Spleen (tissue), 11 donors: ENCODE measurements at regions not wholly inside any gene's neighbourhood (a gene's known extent, or its start where the extent isn't known, plus 50 kb on each side); places are given as distances from the start of the nearest gene placed in this dataset.

Source experiments
- DNase-seq: peaks from one replicate; pipeline ENCODE4 v3.0.0-alpha.2; 2020
- H3K27ac ChIP-seq, 8 donors: fragments of 200-600 bp; sonication (generic) in 7 of 8; 1 replicate in 4 of 8; 2 replicates in 4 of 8; pipeline versions ENCODE4 v1.5.0 to v1.8.0; 2016 to 2021; ENCODE audit warnings: inconsistent platforms in 4 of 8, mild to moderate bottlenecking in 4 of 8, moderate library complexity in 1 of 8
- H3K27me3 ChIP-seq, 7 donors: fragments of 200-600 bp; sonication (generic) in 6 of 7; replicated peaks in 1 of 7; 1 replicate in 4 of 7; 2 replicates in 3 of 7; pipeline versions ENCODE4 v1.5.0 to v1.8.0; 2016 to 2021; ENCODE audit warnings: inconsistent platforms in 3 of 7, mild to moderate bottlenecking in 1 of 7
- H3K36me3 ChIP-seq, 6 donors: fragments of 200-600 bp; sonication (generic) in 5 of 6; 1 replicate in 4 of 6; 2 replicates in 2 of 6; pipeline versions ENCODE4 v1.5.0 to v1.8.0; 2016 to 2021; ENCODE audit warnings: inconsistent platforms in 2 of 6
- H3K4me1 ChIP-seq, 6 donors: fragments of 200-600 bp; sonication (generic) in 5 of 6; 1 replicate in 3 of 6; 2 replicates in 3 of 6; pipeline versions ENCODE4 v1.5.0 to v1.8.0; 2016 to 2021; ENCODE audit warnings: inconsistent platforms in 3 of 6
- H3K4me3 ChIP-seq, 8 donors: fragments of 200-600 bp; sonication (generic) in 7 of 8; 1 replicate in 4 of 8; 2 replicates in 4 of 8; pipeline versions ENCODE4 v1.5.0 to v1.8.0; 2016 to 2021; ENCODE audit warnings: inconsistent platforms in 4 of 8, mild to moderate bottlenecking in 4 of 8, moderate library complexity in 2 of 8
- H3K9me3 ChIP-seq, 8 donors: fragments of 200-600 bp; sonication (generic) in 7 of 8; 1 replicate in 4 of 8; 2 replicates in 4 of 8; pipeline versions ENCODE4 v1.5.0 to v1.8.0; 2016 to 2021; ENCODE audit warnings: inconsistent platforms in 4 of 8
- POLR2A ChIP-seq, 3 donors: fragments of 450-650 bp; IDR thresholded peaks; one replicate each; pipeline ENCODE4 v1.5.1; 2017; ENCODE audit warnings: antibody characterized with exemption in 3 of 3, mild to moderate bottlenecking in 1 of 3
- POLR2AphosphoS5 ChIP-seq, 3 donors: sonication (generic); formaldehyde crosslinking; IDR thresholded peaks; one replicate each; pipeline ENCODE4 v1.5.1; 2017; ENCODE audit warnings: antibody characterized with exemption in 3 of 3
- WGBS, 5 donors: extraction: QIAGEN DNeasy Blood & Tissue Kit in 3 of 5; methylation state at CpG; one replicate each; pipeline versions ENCODE4 v1.1.5 to v1.1.7; 2013 to 2018; 5-methylcytosine and 5-hydroxymethylcytosine counted together
- intact Hi-C: fragments of 100-400 bp; cut with DNase I; formaldehyde crosslinking; loops from one replicate; pipeline ENCODE4 v1.15.0; 2023; ENCODE audit warnings: low total_unique reads
- TF ChIP-seq, protein P1 (sequence below), 11 experiments: fragments of 200-600 bp in 7 of 11; fragments of 450-650 bp in 4 of 11; sonication (generic) in 4 of 11; IDR thresholded peaks in 8 of 11; conservative IDR thresholded peaks in 3 of 11; 1 replicate in 7 of 11; 2 replicates in 4 of 11; pipeline versions ENCODE4 v1.4.0 to v1.8.0; 2016 to 2021; ENCODE audit warnings: antibody characterized with exemption in 11 of 11, inconsistent platforms in 4 of 11, mild to moderate bottlenecking in 1 of 11
- donor health status: healthy with polysubstance abuse.
- donor health status: DM: no; HTN: no; CAD: no; lungs with moderate emphysema.
- donor health status: DM: no; HTN: no; CAD: no.
- donor health status: Bipolar disorder and iron deficiency.
- donor health status: healthy.
- donor health status: DM: no; HTN: no; CAD: no.
- donor health status: DM: yes; HTN: yes; CAD: no.

- H3K4me3 ChIP-seq = no peak overlapping the region
- H3K27ac ChIP-seq = no peak overlapping the region
- intact Hi-C loops = no loop called here
- DNase-seq = no peak
- no peaks in the 10 kb centered on the region for H3K4me1 ChIP-seq
- no peak for TF ChIP-seq POLR2A (IDR thresholded peaks at IDR 0.05)
- TF ChIP-seq POLR2AphosphoS5 (IDR thresholded peaks at IDR 0.05) = no peak
- TF ChIP-seq, protein P1, sequence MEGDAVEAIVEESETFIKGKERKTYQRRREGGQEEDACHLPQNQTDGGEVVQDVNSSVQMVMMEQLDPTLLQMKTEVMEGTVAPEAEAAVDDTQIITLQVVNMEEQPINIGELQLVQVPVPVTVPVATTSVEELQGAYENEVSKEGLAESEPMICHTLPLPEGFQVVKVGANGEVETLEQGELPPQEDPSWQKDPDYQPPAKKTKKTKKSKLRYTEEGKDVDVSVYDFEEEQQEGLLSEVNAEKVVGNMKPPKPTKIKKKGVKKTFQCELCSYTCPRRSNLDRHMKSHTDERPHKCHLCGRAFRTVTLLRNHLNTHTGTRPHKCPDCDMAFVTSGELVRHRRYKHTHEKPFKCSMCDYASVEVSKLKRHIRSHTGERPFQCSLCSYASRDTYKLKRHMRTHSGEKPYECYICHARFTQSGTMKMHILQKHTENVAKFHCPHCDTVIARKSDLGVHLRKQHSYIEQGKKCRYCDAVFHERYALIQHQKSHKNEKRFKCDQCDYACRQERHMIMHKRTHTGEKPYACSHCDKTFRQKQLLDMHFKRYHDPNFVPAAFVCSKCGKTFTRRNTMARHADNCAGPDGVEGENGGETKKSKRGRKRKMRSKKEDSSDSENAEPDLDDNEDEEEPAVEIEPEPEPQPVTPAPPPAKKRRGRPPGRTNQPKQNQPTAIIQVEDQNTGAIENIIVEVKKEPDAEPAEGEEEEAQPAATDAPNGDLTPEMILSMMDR (IDR thresholded peaks at IDR 0.05 in 8 of 11, conservative IDR thresholded peaks at IDR 0.05 in 3 of 11) = no peak
- no peaks in the 10 kb centered on the region for H3K27me3 ChIP-seq
- H3K9me3 ChIP-seq = no peaks in the 10 kb centered on the region
- H3K36me3 ChIP-seq = no peaks in the 10 kb centered on the region
These were observed 463.5 kb upstream of the TGFBR2 start for GRCh38 chr3:30142946-30143345.

DNA sequence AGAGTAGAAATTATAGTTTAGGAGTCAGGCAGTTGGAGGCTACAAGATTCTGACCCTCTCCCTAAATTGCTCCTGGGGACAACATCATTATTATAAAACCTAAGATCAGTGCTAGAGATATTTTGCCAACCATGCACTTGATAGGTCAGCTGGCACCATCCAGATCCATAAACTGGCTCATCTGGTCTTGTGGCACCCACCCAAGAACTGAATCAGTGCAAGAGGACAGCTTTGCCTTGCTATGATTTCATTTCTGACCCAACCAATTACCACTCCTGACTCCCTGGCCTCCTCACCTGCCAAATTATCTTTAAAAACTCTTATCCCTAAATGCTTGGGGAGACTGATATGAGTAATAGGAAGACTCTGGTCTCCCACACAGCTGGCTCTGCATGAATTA lies 461.1 kb upstream of the TGFBR2 start:
- TF ChIP-seq POLR2AphosphoS5 (IDR thresholded peaks at IDR 0.05) (no peak), POLR2A (IDR thresholded peaks at IDR 0.05) (no peak)
- TF ChIP-seq, protein P1 (IDR thresholded peaks at IDR 0.05 in 8 of 11, conservative IDR thresholded peaks at IDR 0.05 in 3 of 11) = no peak
- Histone ChIP-seq H3K4me1 (no peaks in the 10 kb centered on the region), H3K4me3 (no peak overlapping the region), H3K27me3 (no peaks in the 10 kb centered on the region), H3K27ac (no peak overlapping the region), H3K36me3 (no peaks in the 10 kb centered on the region), H3K9me3 (no peaks in the 10 kb centered on the region)
- no peak for DNase-seq
- intact Hi-C loops = no loop called here

GRCh38 chr3:30146978-30147377 lies 459.4 kb upstream of the TGFBR2 start:
- H3K9me3 ChIP-seq = no peaks in the 10 kb centered on the region
- no peaks in the 10 kb centered on the region for H3K4me1 ChIP-seq
- H3K4me3 ChIP-seq = no peak overlapping the region
- no peaks in the 10 kb centered on the region for H3K36me3 ChIP-seq
- no peak for DNase-seq
- intact Hi-C loops = no loop called here
- no peaks in the 10 kb centered on the region for H3K27me3 ChIP-seq
- H3K27ac ChIP-seq = no peak overlapping the region
- TF ChIP-seq POLR2AphosphoS5 (IDR thresholded peaks at IDR 0.05) (no peak), POLR2A (IDR thresholded peaks at IDR 0.05) (no peak)
- TF ChIP-seq, protein P1 (IDR thresholded peaks at IDR 0.05 in 8 of 11, conservative IDR thresholded peaks at IDR 0.05 in 3 of 11) = no peak

DNA sequence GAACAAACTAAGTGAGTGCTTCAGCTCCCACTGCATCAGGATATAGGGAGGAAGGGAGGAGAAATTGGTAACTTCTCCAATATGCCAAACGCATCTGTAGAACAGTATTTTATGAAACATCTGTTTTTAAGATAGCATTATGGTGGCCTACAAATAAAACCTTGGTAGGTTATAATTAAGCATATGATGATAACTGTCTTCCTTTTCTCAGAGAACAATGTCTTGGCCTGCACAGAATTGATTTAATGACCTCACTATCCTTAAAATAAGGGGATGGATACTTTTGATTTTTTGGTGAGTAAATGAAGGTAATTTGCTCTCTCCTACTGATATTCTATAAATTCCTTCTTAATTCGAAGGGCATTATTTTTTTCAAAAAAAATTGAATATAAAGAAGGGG lies 451.5 kb upstream of the TGFBR2 start:
- Histone ChIP-seq H3K27ac (no peak overlapping the region), H3K4me3 (no peak overlapping the region), H3K4me1 (peaks cover 0 to 11% (median 0%) of the 10 kb centered on the region in 6 donors), H3K36me3 (no peaks in the 10 kb centered on the region), H3K27me3 (no peaks in the 10 kb centered on the region), H3K9me3 (no peaks in the 10 kb centered on the region)
- intact Hi-C loops = no loop called here
- no peak for DNase-seq
- no peak for TF ChIP-seq POLR2AphosphoS5 (IDR thresholded peaks at IDR 0.05)
- TF ChIP-seq POLR2A (IDR thresholded peaks at IDR 0.05) = no peak
- TF ChIP-seq, protein P1 (IDR thresholded peaks at IDR 0.05 in 8 of 11, conservative IDR thresholded peaks at IDR 0.05 in 3 of 11) = no peak
- WGBS, 5 donors = 83 to 96% (median 86%) methylated on average over 2 of the region's 2 CpGs
